Activated T-cell treated with anti-CD3 and anti-CD28 coated beads for 1 hour (primary cell): ENCODE measurements at regions not wholly inside any gene's neighbourhood (a gene's known extent, or its start where the extent isn't known, plus 50 kb on each side); places are given as distances from the start of the nearest gene placed in this dataset.

Experiments used
- DNase-seq: peaks from one replicate; pipeline ENCODE4 v3.0.0-alpha.2; 2020; ENCODE audit warnings: low read depth

DNA sequence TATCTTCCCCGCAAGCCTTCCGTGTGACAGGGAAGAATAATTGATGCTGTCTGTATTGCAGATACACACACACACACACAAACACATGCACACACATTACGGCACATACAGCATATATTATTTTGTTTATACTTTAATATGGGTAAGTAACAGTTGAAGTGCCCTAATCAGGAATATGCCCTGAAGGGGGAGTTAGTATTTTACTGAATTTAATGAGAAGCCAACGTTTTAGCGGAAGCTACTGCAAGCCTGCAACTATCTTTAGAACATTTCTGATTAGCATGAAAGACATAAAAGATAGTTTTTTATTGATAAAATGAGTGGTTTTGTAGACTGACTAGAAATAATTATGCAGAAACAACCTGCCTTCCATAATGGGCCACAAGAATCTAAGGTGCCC lies 296.6 kb upstream of the SLCO3A1 start:
- no peak for DNase-seq

DNA sequence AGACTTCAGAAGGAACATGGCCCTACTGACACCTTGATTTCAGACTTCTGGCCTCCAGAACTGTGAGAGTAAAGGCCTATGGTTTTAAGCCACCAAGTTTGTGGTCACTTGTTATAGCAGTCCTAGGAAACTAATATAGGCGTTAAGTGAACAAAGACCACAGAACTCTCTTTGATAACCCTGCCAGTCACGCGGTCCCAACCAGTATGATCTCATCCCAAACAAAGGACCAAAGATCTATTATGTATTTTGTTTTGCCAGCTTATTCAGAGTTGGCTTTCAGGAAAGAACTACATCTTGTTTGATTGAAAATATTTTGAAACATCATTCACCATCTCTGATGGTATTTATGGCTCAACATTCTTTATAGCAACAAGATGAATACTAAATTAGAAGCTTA lies 294.4 kb upstream of the SLCO3A1 start:
- no peak for DNase-seq

DNA sequence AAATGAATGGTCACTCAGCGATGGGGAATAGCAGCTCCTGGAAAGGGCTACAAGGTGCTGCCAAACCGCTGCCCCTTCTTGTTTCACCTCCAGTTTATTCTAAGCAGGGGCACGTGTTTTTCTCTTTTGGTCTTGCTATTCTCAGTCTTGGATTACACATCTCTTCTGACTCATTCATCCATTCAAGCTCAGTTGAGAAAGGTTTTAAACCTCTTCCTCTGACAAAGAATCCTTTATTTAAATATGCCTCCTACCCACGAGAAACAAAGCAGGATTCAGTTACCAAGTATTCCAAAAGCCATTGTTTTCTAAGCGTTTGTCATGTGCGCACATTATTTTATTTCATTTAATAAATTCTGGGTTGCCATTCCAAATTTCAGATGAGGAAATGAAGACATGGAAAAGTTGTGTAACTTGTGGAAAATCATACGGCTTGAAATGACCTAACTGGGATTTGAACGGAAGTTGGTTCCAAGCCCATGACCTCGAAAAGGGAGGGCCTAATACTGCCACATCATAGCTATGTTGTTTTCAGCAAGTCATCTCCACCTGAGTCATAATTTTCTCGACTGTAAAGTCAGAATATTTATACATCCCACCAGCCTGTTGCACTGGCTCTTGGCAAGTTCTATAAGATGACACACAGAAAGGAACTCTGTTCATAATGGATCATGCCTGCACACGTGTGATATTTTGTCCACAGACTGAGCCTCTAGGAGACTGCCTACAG lies 292.0 kb upstream of the SLCO3A1 start:
- DNase-seq, result no peak

DNA sequence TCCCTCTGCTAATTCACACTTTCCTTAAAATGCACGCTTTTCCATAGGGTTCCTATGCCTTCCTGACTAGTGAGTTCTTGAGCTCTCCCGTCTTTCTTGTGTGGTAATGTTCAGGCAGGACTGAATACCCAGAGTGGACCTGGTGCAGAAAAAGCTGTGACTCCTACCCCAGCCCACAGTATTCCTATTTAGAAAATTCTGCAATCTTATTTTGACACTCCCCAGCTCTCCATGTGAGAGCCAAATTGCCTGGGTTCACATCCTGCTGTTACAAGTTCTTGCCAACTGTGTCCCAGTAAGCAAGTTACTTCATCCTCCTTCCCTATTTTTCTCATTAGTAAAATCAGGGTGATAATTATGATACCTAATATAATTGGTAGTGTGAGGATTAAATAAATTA lies 290.8 kb upstream of the SLCO3A1 start:
- DNase-seq, result no peak

DNA sequence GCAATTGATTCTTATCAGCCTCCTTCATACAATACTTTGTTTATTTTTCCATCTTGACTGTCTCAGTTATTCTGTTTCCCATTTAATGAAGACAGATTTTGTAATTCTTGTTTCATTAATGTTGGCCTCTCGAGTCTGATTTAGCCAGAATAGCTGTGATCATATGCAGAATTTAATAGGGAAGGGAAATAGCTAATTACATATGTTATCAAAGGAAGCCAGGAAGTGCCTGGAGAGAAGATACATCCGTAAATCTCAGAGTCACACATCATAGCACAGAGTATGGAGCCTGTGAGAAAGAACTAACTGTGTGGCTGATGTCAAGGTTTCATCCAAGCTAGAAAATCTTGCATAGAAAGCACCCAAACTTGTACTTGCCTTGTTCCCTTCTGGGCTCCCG lies 288.9 kb upstream of the SLCO3A1 start:
- no peak for DNase-seq

DNA sequence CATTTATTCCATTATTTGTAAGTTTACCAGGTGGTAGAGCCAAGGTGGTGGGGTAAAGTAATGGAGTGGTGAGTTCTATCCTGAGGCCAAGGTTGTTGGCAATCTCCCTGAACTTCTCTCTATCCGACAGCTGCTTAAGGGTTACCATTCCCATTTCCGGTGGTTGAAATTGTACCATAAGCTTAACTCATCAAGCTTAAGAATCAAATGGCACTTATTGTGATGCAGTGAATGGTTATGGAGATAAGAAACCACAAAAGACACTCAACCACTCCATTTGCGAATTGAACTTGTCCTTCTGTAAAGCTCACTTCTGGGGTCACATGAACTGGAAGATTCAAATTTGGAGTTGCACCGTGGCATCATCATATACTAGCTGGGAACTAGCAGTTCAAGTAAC lies 287.4 kb upstream of the SLCO3A1 start:
- DNase-seq, result no peak

DNA sequence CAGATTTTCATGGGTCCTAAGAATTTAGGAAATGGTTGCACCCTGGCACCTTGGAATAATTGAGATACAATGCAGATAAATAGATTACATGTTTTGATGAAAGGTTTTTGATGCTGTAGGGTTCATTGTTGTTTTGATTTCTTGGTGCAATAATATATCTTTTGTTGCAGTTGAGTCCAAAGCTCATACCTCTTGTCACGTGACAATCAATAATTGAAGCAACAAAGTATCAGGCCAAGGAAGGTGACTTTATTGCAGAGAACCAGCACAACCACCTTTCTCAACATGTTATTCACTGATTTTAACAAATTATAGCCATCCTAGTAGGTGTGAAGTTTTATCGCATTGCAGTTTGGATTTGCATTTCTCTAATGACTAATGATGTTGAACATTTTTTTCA lies 285.5 kb upstream of the SLCO3A1 start:
- DNase-seq, result no peak

DNA sequence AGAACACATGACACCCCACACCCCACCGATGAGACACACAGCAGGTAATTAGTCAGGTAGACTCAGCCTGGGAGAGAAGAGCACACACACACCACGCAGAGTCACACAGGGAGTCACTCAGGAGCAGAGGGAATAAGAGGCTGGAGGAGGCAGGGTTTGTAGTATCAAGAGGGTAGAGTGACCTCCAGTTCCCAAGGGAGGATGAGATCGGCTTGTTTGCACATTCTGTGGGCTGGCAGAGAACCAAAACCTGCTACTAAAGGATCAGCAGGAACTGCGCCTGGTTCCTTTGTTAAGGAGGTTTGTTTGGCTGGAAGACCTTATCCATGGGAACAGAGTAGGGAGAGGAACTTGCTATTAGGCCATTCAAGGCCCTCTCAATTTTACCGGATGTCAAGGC lies 281.4 kb upstream of the SLCO3A1 start:
- no peak for DNase-seq

DNA sequence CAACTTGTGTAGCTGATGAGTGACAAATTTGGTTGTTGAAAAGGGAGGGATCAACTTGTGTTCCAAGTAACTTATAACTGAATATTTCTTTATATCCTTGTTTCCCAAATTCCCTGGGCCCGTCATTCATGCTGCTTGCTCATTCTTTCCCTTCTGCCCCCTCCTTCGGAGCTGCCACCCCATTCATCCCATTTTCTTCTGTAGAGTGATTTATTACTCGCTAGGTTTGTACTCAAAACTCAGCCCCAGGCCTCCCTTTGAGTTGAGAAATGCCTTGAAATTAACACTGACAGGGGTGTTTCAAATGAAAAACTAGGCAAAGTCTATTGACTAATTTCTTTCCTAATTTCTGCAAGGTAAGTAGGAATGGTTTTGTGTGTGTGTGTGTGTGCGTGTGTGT lies 277.4 kb upstream of the SLCO3A1 start:
- DNase-seq, result no peak

DNA sequence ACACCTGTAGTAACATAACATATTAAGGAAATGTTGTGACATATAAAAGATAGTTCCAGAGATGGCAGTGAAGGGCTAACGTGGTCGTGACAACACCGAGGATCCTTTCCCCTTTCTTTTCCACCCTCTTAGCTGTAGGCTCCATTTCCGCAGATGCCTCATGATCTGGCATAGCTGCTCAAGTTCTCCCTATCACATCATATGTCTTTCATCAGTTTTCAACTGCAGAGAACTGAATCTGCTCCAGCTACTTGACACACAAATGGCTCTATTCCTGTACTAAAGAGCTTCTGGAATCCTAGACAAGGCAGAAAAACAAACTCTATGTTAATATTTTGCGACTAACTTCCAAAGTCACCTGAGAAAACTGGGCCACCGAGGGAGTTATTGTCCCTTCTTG lies 275.0 kb upstream of the SLCO3A1 start:
- DNase-seq, result no peak

DNA sequence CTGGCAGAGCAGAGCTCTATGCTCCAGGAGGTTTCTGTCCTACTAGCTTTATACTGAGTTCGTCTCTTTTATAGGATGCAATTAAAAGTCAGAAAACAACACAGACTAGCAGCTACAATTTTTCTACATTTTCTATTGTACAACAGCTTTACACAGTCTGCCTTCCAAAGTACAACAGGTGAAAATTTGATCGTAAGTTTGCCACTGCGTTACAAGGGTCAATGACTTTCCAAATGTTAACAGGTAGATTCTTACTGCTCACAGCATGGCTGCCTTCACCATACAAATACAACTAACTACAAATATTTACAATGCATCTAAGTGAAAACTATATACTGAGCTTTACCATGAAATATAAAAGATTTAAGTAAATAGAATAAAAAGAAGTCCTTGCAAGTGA lies 268.6 kb upstream of the SLCO3A1 start:
- no peak for DNase-seq

DNA sequence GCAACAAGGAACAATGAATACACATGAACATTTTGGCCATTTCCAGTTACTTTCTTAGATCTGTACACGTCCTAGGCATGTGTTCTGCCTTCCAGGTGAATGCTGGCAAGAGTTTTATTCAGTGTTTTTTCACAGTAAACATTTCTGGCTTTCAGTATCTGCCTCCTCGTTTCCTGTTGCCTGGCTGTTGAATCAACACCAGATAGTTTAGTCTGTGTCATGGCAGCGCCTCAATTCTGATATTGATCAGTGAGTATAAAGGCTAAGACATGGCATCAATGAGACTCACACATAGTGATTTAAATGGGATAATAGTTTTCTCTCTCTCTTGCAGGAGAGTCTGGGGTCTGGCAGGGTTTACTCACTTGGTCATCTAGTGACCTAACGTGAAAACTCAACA lies 266.9 kb upstream of the SLCO3A1 start:
- DNase-seq, result no peak

DNA sequence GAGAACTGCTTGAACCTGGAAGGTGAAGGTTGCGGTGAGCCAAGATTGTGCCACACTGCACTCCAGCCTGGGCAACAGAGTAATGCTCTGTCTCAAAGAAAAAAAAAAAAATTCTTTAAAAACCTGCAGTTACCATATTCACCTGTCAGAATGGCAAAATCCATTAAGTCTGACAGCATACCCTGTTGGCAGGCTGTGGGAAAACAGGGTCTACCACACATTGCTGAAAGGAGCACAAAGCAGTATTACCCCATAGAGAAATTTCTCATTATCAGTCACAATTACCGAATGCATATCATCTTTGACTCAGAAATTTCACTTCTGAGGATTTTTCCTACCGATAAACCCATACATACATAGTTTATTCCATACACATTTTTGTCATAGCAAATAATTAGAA lies 264.1 kb upstream of the SLCO3A1 start:
- DNase-seq, result no peak

DNA sequence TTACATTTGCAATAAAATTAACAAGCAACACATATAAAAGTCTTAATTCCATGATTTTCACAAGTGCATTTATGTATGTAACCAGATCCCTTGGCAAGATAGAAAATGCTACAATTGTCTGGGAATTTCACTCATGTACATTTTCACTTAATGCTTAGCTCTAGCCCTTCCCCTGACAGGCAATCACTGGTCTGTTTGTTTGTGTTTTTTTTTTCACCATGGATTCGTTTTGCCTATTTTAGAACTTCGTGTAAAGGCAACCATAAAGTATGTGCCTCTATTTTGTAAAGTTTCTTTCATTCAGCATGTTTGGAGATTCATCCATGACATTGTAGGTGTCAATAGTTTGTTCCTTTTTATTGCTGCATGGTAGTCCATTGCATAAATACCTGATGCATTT lies 260.9 kb upstream of the SLCO3A1 start:
- DNase-seq, result no peak

DNA sequence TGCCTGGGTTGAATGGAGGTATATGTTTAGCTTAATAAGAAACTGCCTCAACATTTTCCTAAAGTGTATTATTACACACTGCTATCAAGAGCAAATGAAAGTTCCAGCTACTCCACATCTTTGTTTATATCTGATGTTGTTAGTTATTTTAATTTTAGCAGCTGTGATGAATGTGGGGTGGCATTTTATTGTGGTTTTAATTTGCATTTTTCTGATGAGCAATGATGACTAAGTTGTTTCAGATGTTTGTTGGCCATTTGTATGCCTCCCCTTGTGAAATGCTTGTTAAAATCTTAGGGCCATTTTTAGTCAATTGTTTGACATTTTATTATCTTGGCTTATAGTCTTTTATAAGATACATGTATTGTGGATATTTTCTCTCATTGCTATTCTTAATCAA lies 260.4 kb upstream of the SLCO3A1 start:
- no peak for DNase-seq

DNA sequence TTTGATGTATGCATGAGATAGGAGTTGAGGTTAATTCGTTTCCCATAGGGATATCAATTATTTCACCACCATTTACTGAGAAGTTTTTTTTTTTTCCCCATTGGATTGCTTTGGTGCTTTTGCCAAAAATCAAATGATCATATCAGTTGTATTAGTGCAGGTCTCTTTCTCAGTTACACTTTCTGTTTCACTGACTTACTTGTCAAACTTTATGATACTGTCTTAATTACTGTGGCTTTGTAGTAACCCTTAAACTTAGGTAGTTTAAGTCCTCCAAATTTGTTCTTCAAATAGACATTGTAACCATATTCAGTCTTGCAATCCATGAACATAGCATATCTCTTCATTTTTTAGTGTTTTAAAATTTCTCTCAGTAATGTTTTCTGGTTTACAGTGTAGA lies 259.9 kb upstream of the SLCO3A1 start:
- no peak for DNase-seq

DNA sequence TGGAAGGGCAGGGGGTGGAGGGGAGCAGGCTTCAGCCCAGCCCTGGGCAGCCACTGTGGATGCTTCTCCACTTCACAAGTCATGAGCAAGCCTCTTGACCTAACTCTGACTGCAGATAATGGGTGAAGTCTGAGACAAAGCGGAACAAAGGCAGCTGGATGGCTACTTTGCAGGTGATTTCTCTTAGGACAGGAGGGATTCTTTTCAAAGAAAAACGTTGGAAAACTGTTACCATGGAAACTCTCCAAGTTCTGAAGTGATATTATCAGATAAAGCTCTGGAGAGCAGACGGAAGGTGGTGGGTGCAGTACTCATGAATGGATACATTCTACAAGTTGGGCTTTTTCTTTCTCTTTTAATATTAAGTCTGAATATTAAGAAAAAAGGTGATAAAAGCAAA lies 254.2 kb upstream of the SLCO3A1 start:
- DNase-seq, result no peak

DNA sequence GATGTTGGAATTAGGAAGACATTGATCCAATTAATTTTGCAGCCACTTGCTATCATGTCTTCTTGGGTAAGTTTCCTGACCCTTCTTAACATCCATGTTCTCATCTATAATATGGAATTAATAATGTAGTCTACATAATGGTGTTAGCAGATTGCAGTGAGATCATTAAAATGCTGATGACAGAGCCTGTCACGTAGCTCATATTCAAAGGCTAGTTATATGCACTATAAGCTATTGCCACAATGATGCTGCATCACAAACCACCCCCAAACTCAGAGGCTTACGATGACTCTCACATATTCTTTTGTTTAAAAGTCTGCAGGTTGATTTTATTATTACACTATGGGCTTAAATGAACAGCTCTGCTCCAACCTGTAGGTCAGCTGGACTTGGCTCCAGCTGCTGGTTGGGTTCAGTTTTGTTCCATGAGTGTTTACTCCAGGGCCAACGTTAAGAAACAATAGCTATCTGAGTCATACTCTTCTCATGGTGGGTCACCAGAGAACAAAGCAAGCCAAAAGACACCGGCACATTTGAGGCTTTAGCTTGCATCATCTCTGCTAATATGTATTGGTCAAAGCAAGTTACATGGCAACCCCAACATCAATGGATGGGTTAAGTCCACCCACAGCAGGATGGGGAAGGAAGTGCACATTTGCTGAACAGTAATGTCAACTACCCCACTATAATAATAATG lies 250.0 kb upstream of the SLCO3A1 start:
- no peak for DNase-seq

DNA sequence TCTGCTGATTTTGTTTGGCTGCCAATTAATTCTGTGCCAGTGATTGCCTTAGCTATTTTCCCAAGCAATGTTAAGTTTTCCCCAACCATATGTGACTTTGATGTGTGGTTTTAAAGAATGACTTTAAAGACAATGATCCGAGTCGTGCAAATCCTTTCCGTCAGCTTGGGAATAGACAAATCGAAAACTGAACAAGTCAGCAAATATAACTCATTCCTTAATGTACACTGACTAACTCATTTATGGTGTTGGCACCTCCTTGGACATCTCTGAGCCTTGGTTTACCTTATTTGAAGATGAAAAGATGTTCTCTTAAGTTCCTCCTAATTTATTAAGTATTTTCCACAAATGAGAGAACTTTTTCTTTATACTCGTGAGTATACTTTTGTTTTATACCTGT lies 249.4 kb upstream of the SLCO3A1 start:
- no peak for DNase-seq

DNA sequence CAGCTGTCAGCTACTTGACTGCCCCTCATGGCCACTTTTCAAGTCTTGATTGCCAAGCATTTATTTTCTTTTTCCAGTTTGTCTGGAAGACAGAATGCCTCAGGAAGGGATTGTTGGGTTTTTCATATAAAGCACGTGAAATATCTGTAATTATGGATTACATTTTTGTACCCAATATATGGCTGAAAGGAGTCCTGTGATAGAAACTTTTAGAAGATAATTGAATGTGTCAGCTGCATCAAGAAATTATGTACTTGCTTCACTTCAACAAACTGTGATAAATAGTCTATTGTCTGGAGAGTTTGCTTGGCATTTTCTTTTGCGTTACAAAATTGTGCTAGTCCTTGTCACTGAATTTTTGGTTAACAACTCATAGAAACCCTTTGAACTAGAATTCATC lies 247.9 kb upstream of the SLCO3A1 start:
- no peak for DNase-seq

DNA sequence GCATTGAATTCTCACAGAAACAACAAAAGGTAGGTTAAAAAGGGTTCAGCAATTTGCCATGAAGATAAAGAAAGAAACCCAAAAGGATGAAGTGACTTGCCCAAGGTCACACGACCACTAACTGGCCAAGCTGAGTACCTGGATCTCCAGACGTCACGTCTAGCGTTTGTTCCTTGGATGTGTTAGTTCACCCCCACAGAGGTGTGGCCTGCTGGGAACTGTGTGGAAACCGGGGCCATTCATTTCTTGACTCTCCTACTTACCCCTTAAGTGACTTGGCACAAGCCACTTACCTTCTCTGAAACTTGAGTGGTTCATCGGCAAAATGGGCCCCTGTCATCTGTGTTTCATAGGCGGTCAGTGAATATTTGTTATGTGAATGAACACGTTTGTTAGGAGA lies 244.3 kb upstream of the SLCO3A1 start:
- DNase-seq, result no peak

DNA sequence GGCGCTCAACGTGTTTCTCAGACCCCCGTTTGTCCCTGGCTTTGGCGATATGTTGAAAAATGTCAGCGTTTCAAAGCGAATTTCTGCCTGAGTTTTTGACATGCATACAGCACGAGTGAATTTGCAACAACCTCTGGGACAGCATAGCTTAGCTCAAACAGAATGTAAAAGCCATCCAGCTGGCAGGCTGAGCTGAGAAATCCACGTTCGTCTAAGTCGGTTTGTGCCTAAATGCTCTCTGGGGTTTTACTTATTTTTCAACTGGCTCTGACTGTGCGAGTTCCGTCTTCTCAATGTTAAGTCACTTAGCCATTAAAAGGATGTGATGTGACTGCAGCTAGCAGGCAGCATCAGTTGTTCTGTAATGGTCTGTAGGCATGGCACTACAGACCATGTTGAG lies 243.5 kb upstream of the SLCO3A1 start:
- DNase-seq, result no peak

DNA sequence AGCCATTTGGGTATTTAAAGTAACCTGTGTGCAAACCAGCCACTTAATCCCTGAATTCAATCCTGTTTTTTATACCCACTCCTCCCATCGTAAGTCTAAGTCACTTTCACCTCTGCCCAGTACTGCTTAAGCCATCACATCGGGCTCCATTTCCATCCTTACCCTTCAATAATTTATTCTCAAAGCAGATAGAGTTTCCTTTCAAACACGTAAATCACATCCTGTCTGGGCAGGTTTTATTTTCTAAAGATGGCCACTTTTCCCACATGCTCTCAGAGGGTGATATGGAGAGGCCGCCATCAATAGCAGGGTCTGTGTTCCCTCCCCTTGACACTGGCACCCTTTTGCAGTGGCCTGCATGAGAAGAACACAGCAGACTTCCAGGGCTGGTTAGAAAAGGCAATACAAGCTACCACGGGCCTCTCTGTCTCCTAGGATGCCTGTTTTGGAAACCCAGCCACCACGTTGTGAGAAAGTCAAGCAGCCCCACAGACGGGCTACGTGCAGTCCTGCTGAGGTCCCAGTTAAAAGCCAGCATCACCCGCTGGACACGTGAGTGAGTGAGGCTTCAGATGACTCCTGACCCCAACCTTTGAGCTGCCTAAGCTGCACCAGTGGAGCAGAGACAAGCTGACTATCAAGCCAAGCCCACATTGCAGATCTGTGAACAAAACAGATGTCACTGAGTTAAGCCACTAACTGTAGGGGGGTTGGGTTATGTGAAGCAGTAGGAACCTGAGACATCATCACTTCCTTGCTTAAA lies 241.8 kb upstream of the SLCO3A1 start:
- no peak for DNase-seq
